Body of pancreas (tissue), 4 donors: ENCODE measurements at regions not wholly inside any gene's neighbourhood (a gene's known extent, or its start where the extent isn't known, plus 50 kb on each side); places are given as distances from the start of the nearest gene placed in this dataset.

ENCODE experiments used
- ATAC-seq: fragments of 150-250 bp; one replicate; pipeline ENCODE4 v1.9.1; 2016
- DNase-seq, 4 donors: peaks; one replicate each; pipeline ENCODE4 v3.0.0-alpha.2; 2019
- H3K27ac ChIP-seq, 4 donors: fragments of 200-600 bp; sonication (generic); 1 replicate in 3 of 4; 2 replicates in 1 of 4; pipeline versions ENCODE4 v1.5.1 to v1.6.1; 2016 to 2019; ENCODE audit warnings: mild to moderate bottlenecking in 1 of 4, mixed read lengths in 1 of 4, moderate library complexity in 1 of 4
- H3K27me3 ChIP-seq, 2 donors: fragments of 200-600 bp; sonication (generic); one replicate each; pipeline ENCODE4 v1.6.0; 2016; ENCODE audit warnings: mild to moderate bottlenecking in 1 of 2
- H3K36me3 ChIP-seq, 2 donors: fragments of 200-600 bp; sonication (generic); replicated peaks in 1 of 2; 2 replicates each; pipeline ENCODE4 v1.5.1; 2016; ENCODE audit warnings: low read depth in 2 of 2; ENCODE audit not compliant: insufficient read depth in 1 of 2
- H3K4me1 ChIP-seq: fragments of 200-600 bp; sonication (generic); one replicate; pipeline ENCODE4 v1.6.0; 2016
- H3K4me3 ChIP-seq, 2 donors: fragments of 200-600 bp; sonication (generic); 1 replicate in 1 of 2; 2 replicates in 1 of 2; pipeline ENCODE4 v1.5.1; 2016 to 2019
- H3K9me3 ChIP-seq, 3 donors: fragments of 200-600 bp; sonication (generic); 1 replicate in 2 of 3; 2 replicates in 1 of 3; pipeline ENCODE4 v1.5.1; 2016
- POLR2A ChIP-seq, 3 donors: fragments of 450-650 bp; IDR thresholded peaks; one replicate each; pipeline ENCODE4 v1.6.1; 2016; ENCODE audit warnings: antibody characterized with exemption in 3 of 3, mild to moderate bottlenecking in 2 of 3
- WGBS, 2 donors: methylation state at CpG; one replicate each; pipeline ENCODE4 v1.1.5; 2017; 5-methylcytosine and 5-hydroxymethylcytosine counted together
- intact Hi-C: fragments of 100-400 bp; cut with DNase I; formaldehyde crosslinking; loops from one replicate; pipeline ENCODE4 v1.15.1; 2023
- TF ChIP-seq, protein P1 (sequence below), 7 experiments: fragments of 450-650 bp in 4 of 7; fragments of 200-600 bp in 3 of 7; sonication (generic) in 3 of 7; IDR thresholded peaks; one replicate each; pipeline ENCODE4 v1.5.1; 2016 to 2019; ENCODE audit warnings: antibody characterized with exemption in 7 of 7

- Histone ChIP-seq H3K4me1 (no peaks in the 10 kb centered on the region), H3K9me3 (no peaks in the 10 kb centered on the region), H3K27me3 (no peaks in the 10 kb centered on the region), H3K4me3 (no peak overlapping the region), H3K27ac (no peak overlapping the region), H3K36me3 (no peaks in the 10 kb centered on the region)
- no peak for TF ChIP-seq POLR2A (IDR thresholded peaks at IDR 0.05)
- TF ChIP-seq, protein P1, sequence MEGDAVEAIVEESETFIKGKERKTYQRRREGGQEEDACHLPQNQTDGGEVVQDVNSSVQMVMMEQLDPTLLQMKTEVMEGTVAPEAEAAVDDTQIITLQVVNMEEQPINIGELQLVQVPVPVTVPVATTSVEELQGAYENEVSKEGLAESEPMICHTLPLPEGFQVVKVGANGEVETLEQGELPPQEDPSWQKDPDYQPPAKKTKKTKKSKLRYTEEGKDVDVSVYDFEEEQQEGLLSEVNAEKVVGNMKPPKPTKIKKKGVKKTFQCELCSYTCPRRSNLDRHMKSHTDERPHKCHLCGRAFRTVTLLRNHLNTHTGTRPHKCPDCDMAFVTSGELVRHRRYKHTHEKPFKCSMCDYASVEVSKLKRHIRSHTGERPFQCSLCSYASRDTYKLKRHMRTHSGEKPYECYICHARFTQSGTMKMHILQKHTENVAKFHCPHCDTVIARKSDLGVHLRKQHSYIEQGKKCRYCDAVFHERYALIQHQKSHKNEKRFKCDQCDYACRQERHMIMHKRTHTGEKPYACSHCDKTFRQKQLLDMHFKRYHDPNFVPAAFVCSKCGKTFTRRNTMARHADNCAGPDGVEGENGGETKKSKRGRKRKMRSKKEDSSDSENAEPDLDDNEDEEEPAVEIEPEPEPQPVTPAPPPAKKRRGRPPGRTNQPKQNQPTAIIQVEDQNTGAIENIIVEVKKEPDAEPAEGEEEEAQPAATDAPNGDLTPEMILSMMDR (IDR thresholded peaks at IDR 0.05) = no peak
- ATAC-seq (no peak), DNase-seq (no peak)
- 58 to 60% methylated on average over 6 of the region's 6 CpGs for WGBS, 2 donors
- intact Hi-C loops = no loop called here
Measured at GRCh38 chr9:2962471-2963172, 118.7 kb upstream of the PUM3 start.

DNA sequence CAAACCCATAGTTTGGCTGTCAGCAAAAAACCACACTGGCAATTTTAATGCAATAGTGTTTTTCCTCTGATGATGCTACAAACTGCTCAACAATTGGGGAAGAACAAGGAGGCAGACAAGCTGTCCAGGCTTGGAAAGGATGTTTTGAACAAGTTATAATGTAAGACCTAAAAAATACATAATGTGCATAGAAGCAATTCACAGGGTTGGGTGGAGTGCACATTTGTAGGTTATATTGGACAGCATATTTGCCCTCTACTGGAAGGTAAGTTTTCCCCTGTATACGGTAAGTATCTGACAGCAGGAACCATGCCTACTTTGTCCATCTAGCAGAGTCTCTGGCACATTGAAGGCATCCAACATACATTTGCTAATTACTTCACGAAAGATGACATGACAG lies 114.3 kb upstream of the PUM3 start:
- Histone ChIP-seq H3K36me3 (no peaks in the 10 kb centered on the region), H3K27ac (no peak overlapping the region), H3K4me1 (no peaks in the 10 kb centered on the region), H3K9me3 (no peaks in the 10 kb centered on the region), H3K27me3 (no peaks in the 10 kb centered on the region), H3K4me3 (no peak overlapping the region)
- intact Hi-C loops = no loop called here
- 68 to 69% methylated on average over 2 of the region's 2 CpGs for WGBS, 2 donors
- no peak for ATAC-seq
- DNase-seq = no peak
- TF ChIP-seq POLR2A (IDR thresholded peaks at IDR 0.05) = no peak
- TF ChIP-seq, protein P1 (IDR thresholded peaks at IDR 0.05) = no peak

- Histone ChIP-seq H3K36me3 (no peaks in the 10 kb centered on the region), H3K27ac (no peak overlapping the region), H3K9me3 (no peaks in the 10 kb centered on the region), H3K4me1 (no peaks in the 10 kb centered on the region), H3K4me3 (no peak overlapping the region), H3K27me3 (no peaks in the 10 kb centered on the region)
- TF ChIP-seq POLR2A (IDR thresholded peaks at IDR 0.05) = no peak
- TF ChIP-seq, protein P1 (IDR thresholded peaks at IDR 0.05) = no peak
- intact Hi-C loops = no loop called here
- 53 to 62% methylated on average over 6 of the region's 6 CpGs for WGBS, 2 donors
- no peak for DNase-seq
- ATAC-seq = no peak
Measured at GRCh38 chr9:2957656-2958200, 113.8 kb upstream of the PUM3 start.

DNA sequence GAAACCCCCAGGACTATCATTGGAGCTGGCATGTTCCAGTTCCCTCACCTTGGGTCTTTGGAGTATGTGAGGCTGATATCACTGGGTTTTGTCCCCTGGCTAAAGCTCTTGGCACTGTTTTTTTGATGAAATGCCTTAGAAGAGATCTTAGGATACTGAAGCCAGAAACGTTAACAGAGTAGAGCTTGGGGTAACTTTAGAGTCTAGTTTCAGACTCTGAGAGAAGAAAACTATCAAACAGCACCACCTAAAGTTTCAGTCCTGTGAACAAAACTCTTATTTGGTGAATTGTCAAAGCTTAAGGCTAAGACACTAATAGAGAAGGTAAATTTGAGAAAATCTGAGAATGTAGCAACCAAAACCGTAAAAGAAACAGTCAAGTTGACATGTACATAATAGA lies 111.7 kb upstream of the PUM3 start:
- Histone ChIP-seq H3K9me3 (no peaks in the 10 kb centered on the region), H3K36me3 (no peaks in the 10 kb centered on the region), H3K27ac (no peak overlapping the region), H3K27me3 (no peaks in the 10 kb centered on the region), H3K4me1 (no peaks in the 10 kb centered on the region), H3K4me3 (no peak overlapping the region)
- ATAC-seq (no peak), DNase-seq (no peak)
- WGBS, 2 donors = 24 to 35% methylated on average over 2 of the region's 2 CpGs
- intact Hi-C loops = no loop called here
- TF ChIP-seq, protein P1 (IDR thresholded peaks at IDR 0.05) = no peak
- no peak for TF ChIP-seq POLR2A (IDR thresholded peaks at IDR 0.05)

- Histone ChIP-seq H3K36me3 (no peaks in the 10 kb centered on the region), H3K9me3 (no peaks in the 10 kb centered on the region), H3K27me3 (no peaks in the 10 kb centered on the region), H3K4me1 (no peaks in the 10 kb centered on the region), H3K27ac (no peak overlapping the region), H3K4me3 (no peak overlapping the region)
- ATAC-seq (no peak), DNase-seq (no peak)
- WGBS, 2 donors = 83 to 95% methylated on average over 1 of the region's 1 CpG
- intact Hi-C loops = no loop called here
- TF ChIP-seq POLR2A (IDR thresholded peaks at IDR 0.05) = no peak
- TF ChIP-seq, protein P1 (IDR thresholded peaks at IDR 0.05) = no peak
Measured at GRCh38 chr9:2939368-2939767, 95.5 kb upstream of the PUM3 start.
